PFSK-1 (cell line): ENCODE measurements at regions not wholly inside any gene's neighbourhood (a gene's known extent, or its start where the extent isn't known, plus 50 kb on each side); places are given as distances from the start of the nearest gene placed in this dataset.

Source experiments
- POLR2AphosphoS5 ChIP-seq: IDR thresholded peaks from 2 replicates; pipeline ENCODE4 v1.6.1; 2012; ENCODE audit warnings: low read depth, mild to moderate bottlenecking, control low read depth, low read length, moderate library complexity
- TF ChIP-seq, protein P1 (sequence below), 2 experiments: IDR thresholded peaks; 2 replicates each; pipeline versions ENCODE4 v1.6.1 to v1.8.0; 2011 to 2012; ENCODE audit warnings: low read depth in 2 of 2, low read length in 2 of 2, control low read depth in 1 of 2, inconsistent platforms in 1 of 2, mild to moderate bottlenecking in 1 of 2, moderate library complexity in 1 of 2; ENCODE audit not compliant: insufficient read depth in 1 of 2

DNA sequence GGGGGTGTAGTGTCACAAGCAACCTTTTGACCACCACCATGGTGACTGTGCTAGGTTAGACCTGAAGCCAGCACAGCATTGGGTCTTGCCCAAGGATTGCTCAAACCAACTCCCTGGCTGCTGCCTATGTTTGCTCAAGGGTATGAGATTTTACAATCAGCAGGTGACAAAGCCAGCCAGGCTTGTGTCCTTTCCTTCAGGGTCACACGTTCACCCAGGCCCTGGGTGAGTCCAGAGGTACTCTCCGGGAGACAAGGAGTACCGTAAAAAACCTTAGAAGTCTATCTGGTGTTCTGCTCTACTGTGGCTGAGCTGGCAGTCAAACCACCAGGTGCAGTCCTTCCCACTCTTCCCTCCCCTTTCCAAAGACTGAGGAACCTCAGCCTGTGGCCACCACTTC is 238.9 kb upstream of the MIS18BP1 start:
- TF ChIP-seq POLR2AphosphoS5: no peak
- TF ChIP-seq, protein P1, sequence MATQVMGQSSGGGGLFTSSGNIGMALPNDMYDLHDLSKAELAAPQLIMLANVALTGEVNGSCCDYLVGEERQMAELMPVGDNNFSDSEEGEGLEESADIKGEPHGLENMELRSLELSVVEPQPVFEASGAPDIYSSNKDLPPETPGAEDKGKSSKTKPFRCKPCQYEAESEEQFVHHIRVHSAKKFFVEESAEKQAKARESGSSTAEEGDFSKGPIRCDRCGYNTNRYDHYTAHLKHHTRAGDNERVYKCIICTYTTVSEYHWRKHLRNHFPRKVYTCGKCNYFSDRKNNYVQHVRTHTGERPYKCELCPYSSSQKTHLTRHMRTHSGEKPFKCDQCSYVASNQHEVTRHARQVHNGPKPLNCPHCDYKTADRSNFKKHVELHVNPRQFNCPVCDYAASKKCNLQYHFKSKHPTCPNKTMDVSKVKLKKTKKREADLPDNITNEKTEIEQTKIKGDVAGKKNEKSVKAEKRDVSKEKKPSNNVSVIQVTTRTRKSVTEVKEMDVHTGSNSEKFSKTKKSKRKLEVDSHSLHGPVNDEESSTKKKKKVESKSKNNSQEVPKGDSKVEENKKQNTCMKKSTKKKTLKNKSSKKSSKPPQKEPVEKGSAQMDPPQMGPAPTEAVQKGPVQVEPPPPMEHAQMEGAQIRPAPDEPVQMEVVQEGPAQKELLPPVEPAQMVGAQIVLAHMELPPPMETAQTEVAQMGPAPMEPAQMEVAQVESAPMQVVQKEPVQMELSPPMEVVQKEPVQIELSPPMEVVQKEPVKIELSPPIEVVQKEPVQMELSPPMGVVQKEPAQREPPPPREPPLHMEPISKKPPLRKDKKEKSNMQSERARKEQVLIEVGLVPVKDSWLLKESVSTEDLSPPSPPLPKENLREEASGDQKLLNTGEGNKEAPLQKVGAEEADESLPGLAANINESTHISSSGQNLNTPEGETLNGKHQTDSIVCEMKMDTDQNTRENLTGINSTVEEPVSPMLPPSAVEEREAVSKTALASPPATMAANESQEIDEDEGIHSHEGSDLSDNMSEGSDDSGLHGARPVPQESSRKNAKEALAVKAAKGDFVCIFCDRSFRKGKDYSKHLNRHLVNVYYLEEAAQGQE (IDR thresholded peaks at IDR 0.05; ENCODE audit: insufficient read depth in 1 of 2, low read depth in 2 of 2, low read length in 2 of 2): no peak
